Upper lobe of left lung (tissue), 6 donors: ENCODE measurements at regions not wholly inside any gene's neighbourhood (a gene's known extent, or its start where the extent isn't known, plus 50 kb on each side); places are given as distances from the start of the nearest gene placed in this dataset.

Experiments
- ATAC-seq, 2 donors: fragments of 200-7000 bp; cut with Tn5 transposase; one replicate each; pipeline ENCODE4 v1.9.1; 2022; ENCODE audit warnings: mild to moderate bottlenecking in 2 of 2, moderate library complexity in 2 of 2; ENCODE audit not compliant: low FRiP score in 2 of 2
- DNase-seq, 2 donors: peaks; one replicate each; pipeline ENCODE4 v3.0.0-alpha.2; 2019 to 2020
- H3K27ac ChIP-seq, 4 donors: fragments of 200-600 bp; sonication (generic); one replicate each; pipeline ENCODE4 v1.5.1; 2016 to 2019
- H3K27me3 ChIP-seq, 4 donors: fragments of 200-600 bp; sonication (generic); one replicate each; pipeline ENCODE4 v1.5.1; 2017 to 2019
- H3K36me3 ChIP-seq, 4 donors: fragments of 200-600 bp; sonication (generic); one replicate each; pipeline ENCODE4 v1.5.1; 2016 to 2019
- H3K4me1 ChIP-seq, 4 donors: fragments of 200-600 bp; sonication (generic); one replicate each; pipeline ENCODE4 v1.5.1; 2018 to 2019
- H3K4me3 ChIP-seq, 4 donors: fragments of 200-600 bp; sonication (generic); one replicate each; pipeline ENCODE4 v1.5.1; 2017 to 2019; ENCODE audit warnings: mild to moderate bottlenecking in 2 of 4, moderate library complexity in 1 of 4
- H3K9me3 ChIP-seq, 4 donors: fragments of 200-600 bp; sonication (generic); one replicate each; pipeline ENCODE4 v1.5.1; 2018 to 2019
- CTCF ChIP-seq, 6 experiments: fragments of 450-650 bp in 4 of 6; fragments of 200-600 bp in 2 of 6; sonication (generic) in 2 of 6; IDR thresholded peaks; one replicate each; pipeline ENCODE4 v1.5.1; 2016 to 2019; ENCODE audit warnings: antibody characterized with exemption in 6 of 6
- EP300 ChIP-seq, 4 donors: sonication (generic); formaldehyde crosslinking; IDR thresholded peaks; one replicate each; pipeline ENCODE4 v1.5.1; 2017; ENCODE audit warnings: antibody characterized with exemption in 4 of 4, control low read depth in 2 of 4
- POLR2A ChIP-seq, 4 donors: fragments of 450-650 bp; IDR thresholded peaks; one replicate each; pipeline ENCODE4 v1.5.1; 2016 to 2017; ENCODE audit warnings: antibody characterized with exemption in 4 of 4, mild to moderate bottlenecking in 2 of 4
- POLR2AphosphoS5 ChIP-seq, 2 donors: sonication (generic); formaldehyde crosslinking; IDR thresholded peaks; one replicate each; pipeline ENCODE4 v1.5.1; 2017; ENCODE audit warnings: antibody characterized with exemption in 2 of 2
- WGBS, 2 donors: methylation state at CpG; one replicate each; pipeline ENCODE4 v1.1.5; 2017 to 2018; 5-methylcytosine and 5-hydroxymethylcytosine counted together
- donor health status: DM: no; HTN: no; CAD: no; lungs with moderate emphysema.
- donor health status: DM: no; HTN: yes; CAD: no; lungs with severe emphysema.

GRCh38 chr2:150081775-150082481 is 405.5 kb downstream of the RND3 start:
- no peaks in the 10 kb centered on the region for H3K36me3 ChIP-seq
- no peak for DNase-seq
- WGBS, 2 donors: 69 to 76% methylated on average over 4 of the region's 4 CpGs
- no peaks in the 10 kb centered on the region for H3K27me3 ChIP-seq
- TF ChIP-seq POLR2A (IDR thresholded peaks at IDR 0.05) (no peak), EP300 (IDR thresholded peaks at IDR 0.05) (no peak)
- no peak overlapping the region for H3K27ac ChIP-seq
- H3K9me3 ChIP-seq: no peaks in the 10 kb centered on the region
- H3K4me1 ChIP-seq: no peaks in the 10 kb centered on the region
- ATAC-seq: no peak
- H3K4me3 ChIP-seq: no peak overlapping the region

- Histone ChIP-seq H3K27ac (no peak overlapping the region), H3K27me3 (no peaks in the 10 kb centered on the region), H3K9me3 (no peaks in the 10 kb centered on the region), H3K4me3 (no peak overlapping the region), H3K36me3 (no peaks in the 10 kb centered on the region), H3K4me1 (no peaks in the 10 kb centered on the region)
- TF ChIP-seq CTCF (IDR thresholded peaks at IDR 0.05): no peak
- TF ChIP-seq POLR2AphosphoS5 (IDR thresholded peaks at IDR 0.05): no peak
- TF ChIP-seq POLR2A (IDR thresholded peaks at IDR 0.05): no peak
- no peak for TF ChIP-seq EP300 (IDR thresholded peaks at IDR 0.05)
- no peak for ATAC-seq
- no peak for DNase-seq
- 80 to 87% methylated on average over 1 of the region's 1 CpG for whole genome bisulfite sequencing, 2 donors
Observed at GRCh38 chr2:150076281-150076680, 411.2 kb downstream of the RND3 start.

GRCh38 chr2:150075831-150076230 is 411.6 kb downstream of the RND3 start:
- Histone ChIP-seq H3K4me3 (no peak overlapping the region), H3K36me3 (no peaks in the 10 kb centered on the region), H3K4me1 (no peaks in the 10 kb centered on the region), H3K9me3 (no peaks in the 10 kb centered on the region), H3K27me3 (no peaks in the 10 kb centered on the region), H3K27ac (no peak overlapping the region)
- 74 to 84% methylated on average over 2 of the region's 2 CpGs for WGBS, 2 donors
- ATAC-seq: no peak
- TF ChIP-seq POLR2AphosphoS5 (IDR thresholded peaks at IDR 0.05) (no peak), CTCF (IDR thresholded peaks at IDR 0.05) (no peak), POLR2A (IDR thresholded peaks at IDR 0.05) (no peak), EP300 (IDR thresholded peaks at IDR 0.05) (no peak)
- DNase-seq: no peak

- no peak overlapping the region for H3K4me3 ChIP-seq
- no peak for ATAC-seq
- no peaks in the 10 kb centered on the region for H3K9me3 ChIP-seq
- no peak overlapping the region for H3K27ac ChIP-seq
- no peaks in the 10 kb centered on the region for H3K4me1 ChIP-seq
- no peaks in the 10 kb centered on the region for H3K36me3 ChIP-seq
- no peaks in the 10 kb centered on the region for H3K27me3 ChIP-seq
- 93 to 97% methylated on average over 1 of the region's 1 CpG for WGBS, 2 donors
- DNase-seq: no peak
- TF ChIP-seq EP300 (IDR thresholded peaks at IDR 0.05) (no peak), POLR2AphosphoS5 (IDR thresholded peaks at IDR 0.05) (no peak), POLR2A (IDR thresholded peaks at IDR 0.05) (no peak), CTCF (IDR thresholded peaks at IDR 0.05) (no peak)
Observed at GRCh38 chr2:150066490-150066889, 421.0 kb downstream of the RND3 start.

- 90 to 93% methylated on average over 6 of the region's 6 CpGs for WGBS, 2 donors
- no peaks in the 10 kb centered on the region for H3K36me3 ChIP-seq
- H3K4me3 ChIP-seq: no peak overlapping the region
- DNase-seq: no peak
- H3K27ac ChIP-seq: no peak overlapping the region
- no peaks in the 10 kb centered on the region for H3K4me1 ChIP-seq
- no peak for ATAC-seq
- TF ChIP-seq POLR2AphosphoS5 (IDR thresholded peaks at IDR 0.05) (no peak), EP300 (IDR thresholded peaks at IDR 0.05) (no peak), CTCF (IDR thresholded peaks at IDR 0.05) (no peak), POLR2A (IDR thresholded peaks at IDR 0.05) (no peak)
- H3K27me3 ChIP-seq: no peaks in the 10 kb centered on the region
- no peaks in the 10 kb centered on the region for H3K9me3 ChIP-seq
Observed at GRCh38 chr2:150063931-150064548, 423.4 kb downstream of the RND3 start.
